Endothelial cell of umbilical vein (primary cell): ENCODE measurements at regions not wholly inside any gene's neighbourhood (a gene's known extent, or its start where the extent isn't known, plus 50 kb on each side); places are given as distances from the start of the nearest gene placed in this dataset.

ENCODE experiments used
- BruUV-seq: library from RNA; stranded (reverse); fragments of 400-500 nt; replicated peaks from 2 replicates; lab custom pipeline; 2021; lab: Mats Ljungman, UMichigan
- CTCF ChIA-PET: fragments of 300-600, 350-600 bp; sonication (Branson Sonifier 250); formaldehyde crosslinking; loops from one replicate; lab custom pipeline; 2021; ENCODE audit warnings: antibody characterized with exemption, inconsistent platforms; lab: Charles Lee
- POLR2A ChIA-PET: fragments of 300-600, 350-600 bp; sonication (Branson Sonifier 250); formaldehyde crosslinking; loops from one replicate; lab custom pipeline; 2021; ENCODE audit warnings: antibody characterized with exemption, inconsistent platforms; lab: Charles Lee
- DNase-seq: peaks from one replicate; pipeline ENCODE4 v3.0.0-alpha.2; 2011; ENCODE audit warnings: low read depth, low spot score
- FAIRE-seq: peaks from 2 replicates; lab custom pipeline; 2011; peaks lifted over from hg19 to GRCh38; lab: Jason Lieb, UNC
- H2AFZ ChIP-seq: 2 replicates; pipeline ENCODE4 v1.6.0; 2012; ENCODE audit warnings: low read depth, low read length, control low read depth, inconsistent platforms
- H3K27ac ChIP-seq: 2 replicates; pipeline ENCODE4 v1.5.1; 2011; ENCODE audit warnings: low read depth, mild to moderate bottlenecking, control low read depth, low read length, moderate library complexity; ENCODE audit not compliant: insufficient read depth
- H3K27me3 ChIP-seq, 2 experiments: 2 replicates each; pipeline versions ENCODE4 v1.6.0 to v1.6.1; 2011; ENCODE audit warnings: low read length in 2 of 2, mixed read lengths in 1 of 2; ENCODE audit not compliant: control insufficient read depth in 2 of 2, insufficient read depth in 2 of 2
- H3K36me3 ChIP-seq, 2 experiments: 2 replicates in 1 of 2; 3 replicates in 1 of 2; pipeline ENCODE4 v1.5.1; 2011; ENCODE audit warnings: low read length in 2 of 2, mild to moderate bottlenecking in 1 of 2, moderate library complexity in 1 of 2; ENCODE audit not compliant: control insufficient read depth in 2 of 2, insufficient read depth in 2 of 2; ENCODE audit errors: extremely low read depth in 1 of 2
- H3K4me1 ChIP-seq: 3 replicates; pipeline ENCODE4 v1.5.1; 2011; ENCODE audit warnings: mild to moderate bottlenecking, low read length; ENCODE audit not compliant: control insufficient read depth, insufficient read depth; ENCODE audit errors: extremely low read depth
- H3K4me2 ChIP-seq: 2 replicates; pipeline ENCODE4 v1.6.1; 2011; ENCODE audit warnings: low read length, control low read depth, mixed read lengths; ENCODE audit not compliant: insufficient read depth
- H3K4me3 ChIP-seq, 3 experiments: fragments of 200-600 bp in 1 of 3; sonication (generic), shearing (Covaris generic) in 1 of 3; replicated peaks in 1 of 3; 2 replicates each; pipeline ENCODE4 v1.5.1; 2011 to 2016; ENCODE audit warnings: control low read depth in 3 of 3, low read length in 3 of 3, mild to moderate bottlenecking in 2 of 3, inconsistent platforms in 1 of 3, low read depth in 1 of 3, moderate library complexity in 1 of 3; ENCODE audit not compliant: insufficient read depth in 1 of 3
- H3K79me2 ChIP-seq: 2 replicates; pipeline ENCODE4 v1.6.0; 2012; ENCODE audit warnings: low read length, inconsistent platforms; ENCODE audit not compliant: control insufficient read depth, insufficient read depth
- H3K9ac ChIP-seq: replicated peaks from 2 replicates; pipeline ENCODE3; 2011; ENCODE audit warnings: low read length, control low read depth; ENCODE audit not compliant: insufficient read depth; ENCODE audit errors: extremely low read depth
- H3K9me1 ChIP-seq: replicated peaks from 3 replicates; pipeline ENCODE4 v1.6.0; 2011; ENCODE audit warnings: mild to moderate bottlenecking, low read length; ENCODE audit not compliant: control insufficient read depth, insufficient read depth; ENCODE audit errors: extremely low read depth
- H3K9me3 ChIP-seq: replicated peaks from 2 replicates; pipeline ENCODE4 v1.5.1; 2012; ENCODE audit warnings: low read length, inconsistent platforms; ENCODE audit not compliant: control insufficient read depth, insufficient read depth
- H4K20me1 ChIP-seq: replicated peaks from 2 replicates; pipeline ENCODE3; 2011; ENCODE audit warnings: mild to moderate bottlenecking, low read length; ENCODE audit not compliant: control insufficient read depth, insufficient read depth; ENCODE audit errors: extremely low read depth
- CTCF ChIP-seq, 2 donors: IDR thresholded peaks; 1 replicate in 1 of 2; 2 replicates in 1 of 2; pipeline ENCODE4 v1.5.1; 2011; ENCODE audit warnings: low read length in 2 of 2, mild to moderate bottlenecking in 2 of 2, moderate library complexity in 2 of 2, control low read depth in 1 of 2, inconsistent platforms in 1 of 2, low read depth in 1 of 2; ENCODE audit not compliant: insufficient read depth in 1 of 2; ENCODE audit errors: extremely low read depth in 1 of 2
- EZH2 ChIP-seq: IDR thresholded peaks from 2 replicates; pipeline ENCODE4 v1.6.1; 2012; ENCODE audit warnings: borderline replicate concordance, low read depth, mild to moderate bottlenecking, moderate library complexity, low read length, inconsistent platforms; ENCODE audit not compliant: severe bottlenecking
- FOS ChIP-seq: IDR thresholded peaks from 2 replicates; pipeline ENCODE4 v1.6.1; 2011; ENCODE audit warnings: mild to moderate bottlenecking, low read length, moderate library complexity, borderline replicate concordance; ENCODE audit not compliant: insufficient read depth
- GATA2 ChIP-seq: IDR thresholded peaks from 2 replicates; pipeline ENCODE4 v1.7.0; 2011; ENCODE audit warnings: low read depth, mild to moderate bottlenecking, moderate library complexity, mixed read lengths, low read length; ENCODE audit not compliant: insufficient read length, insufficient read depth
- JUN ChIP-seq: IDR thresholded peaks from 2 replicates; pipeline ENCODE4 v1.6.1; 2011; ENCODE audit warnings: borderline replicate concordance, low read depth; ENCODE audit not compliant: insufficient read length, insufficient read depth
- MAX ChIP-seq: IDR thresholded peaks from 2 replicates; pipeline ENCODE4 v1.6.1; 2011; ENCODE audit not compliant: insufficient read depth, insufficient read length
- MYC ChIP-seq: IDR thresholded peaks from one replicate; pipeline ENCODE4 v1.6.1; 2011; ENCODE audit warnings: mild to moderate bottlenecking, low read depth, low read length
- POLR2A ChIP-seq: IDR thresholded peaks from 2 replicates; pipeline ENCODE4 v1.6.1; 2012; ENCODE audit warnings: low read depth, mild to moderate bottlenecking, control low read depth, low read length
- POLR2AphosphoS5 ChIP-seq: IDR thresholded peaks from 2 replicates; pipeline ENCODE4 v1.6.1; 2012; ENCODE audit warnings: low read depth, mild to moderate bottlenecking, control low read depth, low read length, moderate library complexity; ENCODE audit not compliant: insufficient read depth
- dilution Hi-C: fragments of 300-500 bp; cut with MboI; formaldehyde crosslinking; loops from one replicate; pipeline ENCODE4 v1.15.0; 2019; ENCODE audit warnings: low sequenced_read_pairs; ENCODE audit not compliant: extremely low pct_ligation_motif_present
- intact Hi-C: fragments of 100-400 bp; cut with micrococcal nuclease; formaldehyde crosslinking; loops from one replicate; pipeline ENCODE4 v1.10.0; 2022

- POLR2A ChIA-PET: no interaction called here
- no peak for FAIRE-seq
- no peak overlapping the region for H3K27ac ChIP-seq
- no peaks in the 10 kb centered on the region for H3K27me3 ChIP-seq
- no peak overlapping the region for H3K9ac ChIP-seq
- H3K4me2 ChIP-seq: no peak overlapping the region
- H3K79me2 ChIP-seq: no peaks in the 10 kb centered on the region
- no peaks in the 10 kb centered on the region for H3K36me3 ChIP-seq
- DNase-seq: no peak
- H4K20me1 ChIP-seq: no peaks in the 10 kb centered on the region
- H2AFZ ChIP-seq: no peak overlapping the region
- dilution Hi-C loops: no loop called here
- no TSS peak for BruUV-seq
- no peak for TF ChIP-seq EZH2
- TF ChIP-seq CTCF (IDR thresholded peaks at IDR 0.05; ENCODE audit: extremely low read depth in 1 of 2, insufficient read depth in 1 of 2, low read depth in 1 of 2, low read length in 2 of 2): no peak
- TF ChIP-seq JUN: no peak
- no peak for TF ChIP-seq MAX
- TF ChIP-seq FOS: no peak
- no peak overlapping the region for H3K4me3 ChIP-seq
- intact Hi-C loops: loop anchor here (2.0 kb wide), 1 partner anchor 13 kb away; no protein-coding TSS in a partner anchor
- no peaks in the 10 kb centered on the region for H3K9me3 ChIP-seq
- H3K4me1 ChIP-seq: no peaks in the 10 kb centered on the region
- H3K9me1 ChIP-seq: no peaks in the 10 kb centered on the region
- CTCF ChIA-PET: no interaction called here
These were observed 394.8 kb downstream of the PTPRC start for GRCh38 chr1:199033661-199034060.

GRCh38 chr1:199038156-199038555 lies 399.3 kb downstream of the PTPRC start:
- no peak for TF ChIP-seq MYC
- TF ChIP-seq GATA2: no peak
- TF ChIP-seq POLR2AphosphoS5: no peak
- TF ChIP-seq MAX: no peak
- no peak for TF ChIP-seq CTCF (IDR thresholded peaks at IDR 0.05; ENCODE audit: extremely low read depth in 1 of 2, insufficient read depth in 1 of 2, low read depth in 1 of 2, low read length in 2 of 2)
- TF ChIP-seq FOS: no peak
- no peak for TF ChIP-seq POLR2A
- TF ChIP-seq JUN: no peak
- TF ChIP-seq EZH2: no peak
- FAIRE-seq: no peak
- POLR2A ChIA-PET: no interaction called here

More at GRCh38 chr1:199038156-199038555, 399.3 kb downstream of the PTPRC start:
- no peaks in the 10 kb centered on the region for H3K9me1 ChIP-seq
- H3K79me2 ChIP-seq: no peaks in the 10 kb centered on the region
- no peaks in the 10 kb centered on the region for H3K27me3 ChIP-seq
- H3K9ac ChIP-seq: no peak overlapping the region
- no TSS peak for BruUV-seq
- DNase-seq: no peak
- H3K36me3 ChIP-seq: no peaks in the 10 kb centered on the region
- no peaks in the 10 kb centered on the region for H3K9me3 ChIP-seq
- no peak overlapping the region for H3K4me2 ChIP-seq
- no peaks in the 10 kb centered on the region for H3K4me1 ChIP-seq
- H3K4me3 ChIP-seq: no peak overlapping the region
- H4K20me1 ChIP-seq: no peaks in the 10 kb centered on the region
- CTCF ChIA-PET: interaction anchor here (1.7 kb wide), 1 partner anchor 36 kb away, joined by 4 read pairs; no protein-coding TSS in a partner anchor
- H3K27ac ChIP-seq: no peak overlapping the region
- dilution Hi-C loops (no loop called here), intact Hi-C loops (no loop called here)
- no peak overlapping the region for H2AFZ ChIP-seq
